Stimulated activated memory B cell treated with anti-CD40 and anti-IgM and Interleukin-4, amounts not matched to agents 10 μg/mL and 1 μg/mL and 100 μg/mL, for 72 hours (primary cell): ENCODE measurements at regions not wholly inside any gene's neighbourhood (a gene's known extent, or its start where the extent isn't known, plus 50 kb on each side); places are given as distances from the start of the nearest gene placed in this dataset.

Experiments used
- ATAC-seq: fragments of 150-1000 bp; cut with Tn5 transposase; 2 replicates; pipeline ENCODE4 v1.10.0; 2021
- H3K27ac Mint-ChIP-seq: one replicate; pipeline ENCODE4 v1.8.0; 2022; ENCODE audit warnings: mild to moderate bottlenecking, mixed read lengths
- H3K27me3 Mint-ChIP-seq: one replicate; pipeline ENCODE4 v1.8.0; 2022; ENCODE audit warnings: mixed read lengths
- H3K36me3 Mint-ChIP-seq: one replicate; pipeline ENCODE4 v1.8.0; 2022; ENCODE audit warnings: mixed read lengths
- H3K4me1 Mint-ChIP-seq: one replicate; pipeline ENCODE4 v1.8.0; 2022; ENCODE audit warnings: mixed read lengths
- H3K4me3 Mint-ChIP-seq: one replicate; pipeline ENCODE4 v1.8.0; 2022; ENCODE audit warnings: mild to moderate bottlenecking, moderate library complexity, mixed read lengths
- H3K9me3 Mint-ChIP-seq: one replicate; pipeline ENCODE4 v1.8.0; 2022; ENCODE audit warnings: mixed read lengths

DNA sequence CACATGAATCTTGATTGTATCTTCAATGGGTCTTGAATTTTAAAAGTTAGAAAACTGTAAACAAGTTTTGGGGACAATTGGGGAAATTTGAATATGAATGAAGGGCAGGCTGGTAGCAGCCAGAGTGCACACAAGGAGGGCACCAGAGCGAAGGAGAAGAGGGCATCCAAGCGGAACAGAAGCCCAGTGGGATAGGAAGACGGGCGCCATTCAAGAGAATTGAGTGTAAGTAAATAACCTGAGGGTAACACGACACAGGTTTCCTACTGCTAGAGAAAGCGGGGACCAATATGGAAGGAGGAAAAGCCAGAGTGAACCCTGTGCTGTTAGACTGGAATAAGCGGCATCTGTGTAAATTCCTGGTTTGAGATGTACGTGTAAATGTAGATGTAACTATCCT, 115.1 kb upstream of the CCL2 start:
- ATAC-seq: no peak
- peaks cover 32% of the 10 kb centered on the region for H3K27me3 Mint-ChIP-seq
- no peak overlapping the region for H3K4me3 Mint-ChIP-seq
- H3K36me3 Mint-ChIP-seq: no peaks in the 10 kb centered on the region
- no peaks in the 10 kb centered on the region for H3K4me1 Mint-ChIP-seq
- H3K9me3 Mint-ChIP-seq: no peaks in the 10 kb centered on the region
- no peak overlapping the region for H3K27ac Mint-ChIP-seq

GRCh38 chr17:34141590-34141989, 113.5 kb upstream of the CCL2 start:
- Mint-ChIP-seq H3K4me3 (no peak overlapping the region), H3K4me1 (no peaks in the 10 kb centered on the region), H3K27ac (no peak overlapping the region), H3K36me3 (no peaks in the 10 kb centered on the region), H3K9me3 (no peaks in the 10 kb centered on the region), H3K27me3 (peaks cover 37% of the 10 kb centered on the region)
- no peak for ATAC-seq

DNA sequence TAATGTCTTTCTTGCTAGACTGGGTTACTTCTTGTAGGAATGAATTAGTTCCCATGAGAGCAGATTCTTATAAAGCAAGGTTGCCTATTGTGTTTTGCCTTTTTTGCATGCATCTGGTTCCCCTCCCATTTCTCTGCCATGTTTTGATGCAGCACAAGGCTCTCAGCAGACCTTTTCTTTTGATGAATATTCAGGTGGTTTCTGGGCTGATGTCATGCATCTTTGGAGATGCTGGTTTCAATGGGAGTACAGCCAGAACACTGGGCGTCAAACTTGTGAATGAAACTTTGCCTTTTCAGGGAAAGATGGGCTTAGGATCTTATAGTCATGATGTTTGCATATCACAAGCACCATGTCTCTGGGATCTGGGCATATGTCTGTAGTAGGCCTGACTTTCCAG, 111.7 kb upstream of the CCL2 start:
- no peaks in the 10 kb centered on the region for H3K4me1 Mint-ChIP-seq
- H3K36me3 Mint-ChIP-seq: no peaks in the 10 kb centered on the region
- no peak overlapping the region for H3K4me3 Mint-ChIP-seq
- H3K27ac Mint-ChIP-seq: no peak overlapping the region
- peaks cover 34% of the 10 kb centered on the region for H3K27me3 Mint-ChIP-seq
- no peak for ATAC-seq
- H3K9me3 Mint-ChIP-seq: no peaks in the 10 kb centered on the region

DNA sequence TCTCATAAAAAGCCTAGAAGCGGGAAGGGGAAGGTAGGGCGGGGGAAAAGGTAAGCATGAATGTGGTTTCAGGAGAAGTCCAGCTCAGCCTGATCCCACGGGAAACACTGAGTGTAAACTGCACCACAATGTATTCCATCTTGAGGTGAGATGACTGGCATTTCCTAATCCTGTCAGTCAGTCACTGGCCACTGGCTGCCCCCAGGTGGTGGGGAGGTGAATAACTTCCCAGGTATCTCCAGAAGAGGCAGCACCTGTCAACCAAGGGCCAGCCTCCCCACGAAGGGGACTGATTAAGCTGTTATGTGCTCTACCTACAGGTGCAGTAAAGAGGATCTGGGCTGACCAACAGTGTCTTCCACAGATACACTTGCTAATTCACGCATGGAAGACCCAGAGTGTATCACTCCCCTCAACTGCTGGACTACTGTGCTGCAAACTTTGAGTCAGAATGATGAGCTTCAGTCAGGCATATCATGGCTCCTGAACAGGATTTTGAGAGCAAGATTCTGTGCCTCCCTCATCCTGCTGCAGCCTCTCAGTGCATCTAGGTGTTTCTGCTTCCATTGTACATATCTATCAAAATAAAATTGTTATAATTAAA, 108.5 kb upstream of the CCL2 start:
- peak; percentile 55 for ATAC-seq
- H3K36me3 Mint-ChIP-seq: no peaks in the 10 kb centered on the region
- H3K9me3 Mint-ChIP-seq: peaks cover 3% of the 10 kb centered on the region
- H3K27ac Mint-ChIP-seq: no peak overlapping the region
- no peaks in the 10 kb centered on the region for H3K4me1 Mint-ChIP-seq
- no peak overlapping the region for H3K4me3 Mint-ChIP-seq
- H3K27me3 Mint-ChIP-seq: peaks cover 29% of the 10 kb centered on the region

GRCh38 chr17:34151102-34151501, 104.0 kb upstream of the CCL2 start:
- Mint-ChIP-seq H3K9me3 (peaks cover 3% of the 10 kb centered on the region), H3K36me3 (no peaks in the 10 kb centered on the region), H3K27me3 (peaks cover 35% of the 10 kb centered on the region), H3K4me1 (no peaks in the 10 kb centered on the region), H3K27ac (no peak overlapping the region), H3K4me3 (no peak overlapping the region)
- no peak for ATAC-seq

GRCh38 chr17:34153991-34154390, 101.1 kb upstream of the CCL2 start:
- Mint-ChIP-seq H3K27me3 (peaks cover 61% of the 10 kb centered on the region), H3K4me3 (no peak overlapping the region), H3K36me3 (no peaks in the 10 kb centered on the region), H3K27ac (no peak overlapping the region), H3K9me3 (peaks cover 6% of the 10 kb centered on the region), H3K4me1 (no peaks in the 10 kb centered on the region)
- ATAC-seq: no peak

GRCh38 chr17:34154961-34155730, 99.9 kb upstream of the CCL2 start:
- H3K4me1 Mint-ChIP-seq: no peaks in the 10 kb centered on the region
- no peak for ATAC-seq
- H3K9me3 Mint-ChIP-seq: peaks cover 6% of the 10 kb centered on the region
- no peaks in the 10 kb centered on the region for H3K36me3 Mint-ChIP-seq
- no peak overlapping the region for H3K27ac Mint-ChIP-seq
- peaks cover 59% of the 10 kb centered on the region for H3K27me3 Mint-ChIP-seq
- H3K4me3 Mint-ChIP-seq: no peak overlapping the region

GRCh38 chr17:34155947-34156346, 99.1 kb upstream of the CCL2 start:
- H3K27me3 Mint-ChIP-seq: peaks cover 51% of the 10 kb centered on the region
- ATAC-seq: no peak
- H3K4me3 Mint-ChIP-seq: no peak overlapping the region
- no peaks in the 10 kb centered on the region for H3K36me3 Mint-ChIP-seq
- H3K9me3 Mint-ChIP-seq: peaks cover 6% of the 10 kb centered on the region
- H3K4me1 Mint-ChIP-seq: no peaks in the 10 kb centered on the region
- no peak overlapping the region for H3K27ac Mint-ChIP-seq

- Mint-ChIP-seq H3K27ac (no peak overlapping the region), H3K9me3 (peaks cover 6% of the 10 kb centered on the region), H3K36me3 (no peaks in the 10 kb centered on the region), H3K4me3 (no peak overlapping the region), H3K4me1 (no peaks in the 10 kb centered on the region), H3K27me3 (peaks cover 51% of the 10 kb centered on the region)
- no peak for ATAC-seq
Measured at GRCh38 chr17:34156401-34156740, 98.7 kb upstream of the CCL2 start.

DNA sequence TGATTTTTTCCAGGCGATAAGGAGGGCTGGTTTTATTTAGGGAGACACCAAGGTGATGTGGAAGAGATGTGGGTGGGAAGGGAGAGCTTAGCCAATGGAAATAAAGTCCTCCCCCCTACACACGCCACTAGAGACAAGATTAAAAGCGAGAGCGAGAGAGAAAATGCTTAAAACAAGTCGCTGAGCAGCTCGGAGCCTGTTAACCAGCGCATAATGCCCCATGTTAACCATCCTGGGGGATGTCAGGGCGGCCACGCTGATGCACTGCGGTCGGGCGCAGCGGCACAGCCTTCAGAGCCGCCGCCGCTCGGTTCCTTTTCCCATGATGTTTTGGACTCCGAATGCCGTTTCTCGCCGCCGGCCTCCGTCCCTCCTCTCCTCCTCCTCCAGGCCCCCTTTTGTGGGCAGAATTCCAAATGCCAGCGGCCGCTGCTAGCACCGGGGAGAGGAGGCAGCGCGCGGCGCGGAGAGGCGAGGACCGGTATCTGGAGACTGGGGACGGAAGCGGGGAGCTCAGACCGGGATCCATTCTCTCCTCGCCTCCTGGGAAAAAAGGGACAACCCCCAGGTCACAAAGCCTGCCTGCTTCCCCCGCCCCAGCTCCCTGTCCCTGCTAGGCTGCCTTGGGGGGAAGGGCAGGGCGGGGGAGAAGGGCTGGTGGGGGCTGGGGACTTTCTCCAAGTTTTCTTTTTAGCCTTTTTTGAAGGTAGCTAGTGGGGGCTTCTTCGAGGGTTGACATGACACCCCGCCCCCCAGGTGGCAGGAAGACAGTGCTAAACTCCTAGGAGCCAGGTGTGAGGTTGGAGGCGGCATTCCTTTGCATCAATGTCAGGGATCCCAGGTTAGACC, 98.1 kb upstream of the CCL2 start:
- Mint-ChIP-seq H3K4me1 (no peaks in the 10 kb centered on the region), H3K9me3 (peaks cover 6% of the 10 kb centered on the region), H3K27ac (no peak overlapping the region), H3K36me3 (no peaks in the 10 kb centered on the region), H3K4me3 (no peak overlapping the region), H3K27me3 (peaks cover 57% of the 10 kb centered on the region)
- no peak for ATAC-seq

GRCh38 chr17:34161690-34162089, 93.4 kb upstream of the CCL2 start:
- Mint-ChIP-seq H3K4me3 (no peak overlapping the region), H3K27me3 (peaks cover 58% of the 10 kb centered on the region), H3K9me3 (peaks cover 6% of the 10 kb centered on the region), H3K27ac (no peak overlapping the region), H3K36me3 (no peaks in the 10 kb centered on the region), H3K4me1 (no peaks in the 10 kb centered on the region)
- no peak for ATAC-seq

DNA sequence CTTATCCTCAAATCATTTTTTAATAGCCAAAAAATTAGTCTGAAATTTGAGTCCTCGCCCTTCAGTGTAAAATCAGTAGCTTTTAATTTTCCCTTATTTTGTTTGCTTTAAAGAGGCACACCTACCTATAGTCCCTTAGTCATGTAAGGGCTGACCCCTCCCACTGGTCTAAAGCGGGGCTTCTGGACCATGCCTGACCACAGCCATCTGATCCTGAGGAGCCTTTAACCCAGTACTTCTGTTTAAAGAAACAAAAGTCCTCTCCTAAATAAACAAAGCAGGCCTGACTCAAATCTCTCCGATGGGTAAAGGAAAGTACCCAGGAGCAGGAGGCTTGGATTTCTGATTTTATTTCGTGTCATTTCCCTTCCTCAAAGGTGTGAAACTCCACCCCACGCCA, 92.0 kb upstream of the CCL2 start:
- ATAC-seq: no peak
- Mint-ChIP-seq H3K9me3 (peaks cover 6% of the 10 kb centered on the region), H3K27me3 (peaks cover 48% of the 10 kb centered on the region), H3K36me3 (no peaks in the 10 kb centered on the region), H3K4me1 (no peaks in the 10 kb centered on the region), H3K4me3 (no peak overlapping the region), H3K27ac (no peak overlapping the region)

DNA sequence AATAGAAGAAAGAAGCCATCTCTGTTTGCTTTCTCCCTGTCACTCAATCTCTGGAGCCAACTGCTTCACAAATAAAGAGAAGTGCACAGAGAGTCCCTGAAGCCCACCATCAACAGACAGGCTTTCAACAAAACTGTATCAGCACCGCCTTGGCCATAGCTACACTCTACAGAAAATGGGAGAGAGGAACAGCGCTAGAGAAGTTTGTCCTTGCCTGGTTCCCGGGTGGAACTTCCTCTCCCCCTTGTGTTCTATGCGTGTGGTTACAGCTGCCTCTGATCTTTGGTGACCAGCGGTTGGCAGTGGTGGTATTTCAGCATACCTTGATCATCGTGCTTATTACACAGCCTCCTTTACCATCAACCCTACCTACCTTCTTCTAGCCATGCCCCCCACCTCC, 91.4 kb upstream of the CCL2 start:
- no peak overlapping the region for H3K27ac Mint-ChIP-seq
- peaks cover 42% of the 10 kb centered on the region for H3K27me3 Mint-ChIP-seq
- ATAC-seq: no peak
- H3K4me3 Mint-ChIP-seq: no peak overlapping the region
- no peaks in the 10 kb centered on the region for H3K36me3 Mint-ChIP-seq
- H3K9me3 Mint-ChIP-seq: peaks cover 6% of the 10 kb centered on the region
- H3K4me1 Mint-ChIP-seq: no peaks in the 10 kb centered on the region

- Mint-ChIP-seq H3K4me3 (no peak overlapping the region), H3K27me3 (peaks cover 32% of the 10 kb centered on the region), H3K4me1 (no peaks in the 10 kb centered on the region), H3K27ac (no peak overlapping the region), H3K36me3 (no peaks in the 10 kb centered on the region), H3K9me3 (no peaks in the 10 kb centered on the region)
- no peak for ATAC-seq
Measured at GRCh38 chr17:34164837-34165236, 90.2 kb upstream of the CCL2 start.

DNA sequence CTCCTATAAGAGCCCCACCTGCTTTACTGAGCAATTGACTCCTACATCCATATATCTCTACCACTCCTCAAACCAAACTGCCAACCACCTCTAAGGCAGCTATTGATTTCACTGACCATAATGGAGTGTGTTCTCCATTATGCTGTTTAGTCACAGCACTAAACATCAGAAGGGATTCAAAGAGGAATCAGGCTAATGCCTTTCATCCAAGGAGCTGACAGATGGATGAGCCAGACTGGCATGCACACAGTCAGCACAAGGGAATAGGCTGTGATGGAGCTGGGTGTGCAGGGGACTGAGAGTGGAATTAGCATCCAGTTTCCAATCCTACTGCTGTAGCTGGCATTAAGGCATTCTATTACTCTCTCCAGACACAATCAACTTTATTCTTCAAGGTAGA, 88.7 kb upstream of the CCL2 start:
- H3K4me1 Mint-ChIP-seq: no peaks in the 10 kb centered on the region
- H3K4me3 Mint-ChIP-seq: no peak overlapping the region
- H3K9me3 Mint-ChIP-seq: no peaks in the 10 kb centered on the region
- no peaks in the 10 kb centered on the region for H3K36me3 Mint-ChIP-seq
- no peak for ATAC-seq
- H3K27me3 Mint-ChIP-seq: peaks cover 37% of the 10 kb centered on the region
- H3K27ac Mint-ChIP-seq: no peak overlapping the region

GRCh38 chr17:34167354-34167753, 87.7 kb upstream of the CCL2 start:
- Mint-ChIP-seq H3K4me3 (no peak overlapping the region), H3K9me3 (no peaks in the 10 kb centered on the region), H3K27ac (no peak overlapping the region), H3K36me3 (no peaks in the 10 kb centered on the region), H3K4me1 (no peaks in the 10 kb centered on the region), H3K27me3 (peaks cover 28% of the 10 kb centered on the region)
- ATAC-seq: no peak
